ENCODE measurements at regions not wholly inside any gene's neighbourhood (a gene's known extent, or its start where the extent isn't known, plus 50 kb on each side); places are given as distances from the start of the nearest gene placed in this dataset.
"Not testable (repeated sequence)": the region's sequence is repeated elsewhere in the genome, so short reads cannot be mapped to it uniquely, and the experiment has no call there.

DNA sequence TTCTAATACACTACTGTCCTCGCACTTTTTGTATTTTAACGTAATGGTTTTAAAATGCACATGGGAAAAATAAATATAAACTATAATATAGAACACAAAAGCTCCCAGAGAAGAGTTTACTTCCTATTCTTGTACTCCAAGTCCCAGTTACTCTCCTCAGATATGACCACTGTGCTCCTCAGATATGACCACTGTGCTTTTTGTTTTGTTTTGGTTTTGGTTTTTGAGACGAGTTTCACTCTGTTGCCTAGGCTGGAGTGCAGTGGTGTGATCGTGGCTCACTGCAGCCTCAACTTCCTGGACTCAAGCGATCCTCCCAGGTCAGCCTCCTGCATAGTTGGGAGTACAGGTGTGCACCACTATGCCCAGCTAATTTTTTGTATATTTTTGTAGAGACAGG is 76.8 kb upstream of the NBPF11 start:
- TF ChIP-seq, protein P1, sequence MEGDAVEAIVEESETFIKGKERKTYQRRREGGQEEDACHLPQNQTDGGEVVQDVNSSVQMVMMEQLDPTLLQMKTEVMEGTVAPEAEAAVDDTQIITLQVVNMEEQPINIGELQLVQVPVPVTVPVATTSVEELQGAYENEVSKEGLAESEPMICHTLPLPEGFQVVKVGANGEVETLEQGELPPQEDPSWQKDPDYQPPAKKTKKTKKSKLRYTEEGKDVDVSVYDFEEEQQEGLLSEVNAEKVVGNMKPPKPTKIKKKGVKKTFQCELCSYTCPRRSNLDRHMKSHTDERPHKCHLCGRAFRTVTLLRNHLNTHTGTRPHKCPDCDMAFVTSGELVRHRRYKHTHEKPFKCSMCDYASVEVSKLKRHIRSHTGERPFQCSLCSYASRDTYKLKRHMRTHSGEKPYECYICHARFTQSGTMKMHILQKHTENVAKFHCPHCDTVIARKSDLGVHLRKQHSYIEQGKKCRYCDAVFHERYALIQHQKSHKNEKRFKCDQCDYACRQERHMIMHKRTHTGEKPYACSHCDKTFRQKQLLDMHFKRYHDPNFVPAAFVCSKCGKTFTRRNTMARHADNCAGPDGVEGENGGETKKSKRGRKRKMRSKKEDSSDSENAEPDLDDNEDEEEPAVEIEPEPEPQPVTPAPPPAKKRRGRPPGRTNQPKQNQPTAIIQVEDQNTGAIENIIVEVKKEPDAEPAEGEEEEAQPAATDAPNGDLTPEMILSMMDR (IDR thresholded peaks at IDR 0.05; ENCODE audit: low read depth, low read length, missing input control) = not testable (repeated sequence)
- TF ChIP-seq JUND (IDR thresholded peaks at IDR 0.05); EGR1 (IDR thresholded peaks at IDR 0.05; ENCODE audit: low read depth in 2 of 2); FOXA2 (IDR thresholded peaks at IDR 0.05); RAD21 (IDR thresholded peaks at IDR 0.05); NR2F2 (IDR thresholded peaks at IDR 0.05): not testable (repeated sequence)
- TF ChIP-seq, protein P2, sequence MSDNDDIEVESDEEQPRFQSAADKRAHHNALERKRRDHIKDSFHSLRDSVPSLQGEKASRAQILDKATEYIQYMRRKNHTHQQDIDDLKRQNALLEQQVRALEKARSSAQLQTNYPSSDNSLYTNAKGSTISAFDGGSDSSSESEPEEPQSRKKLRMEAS (IDR thresholded peaks at IDR 0.05) = not testable (repeated sequence)

Measured in liver (tissue), 3 donors.